DMS53 (cell line): ENCODE measurements at regions not wholly inside any gene's neighbourhood (a gene's known extent, or its start where the extent isn't known, plus 50 kb on each side); places are given as distances from the start of the nearest gene placed in this dataset.
"Not testable (repeated sequence)": the region's sequence is repeated elsewhere in the genome, so short reads cannot be mapped to it uniquely, and the experiment has no call there.

Experiments used
- DNase-seq: peaks from one replicate; lab custom pipeline; 2025; lab: John Stamatoyannopoulos, UW

GRCh38 chr1:96074876-96075577 lies 646.6 kb upstream of the PTBP2 start:
- no peak for DNase-seq

GRCh38 chr1:96075704-96076455 lies 645.7 kb upstream of the PTBP2 start:
- DNase-seq = peak; percentile 65

- peak; percentile 24 for DNase-seq
Observed at GRCh38 chr1:96076589-96076988, 645.0 kb upstream of the PTBP2 start.

GRCh38 chr1:96079581-96079980 lies 642.0 kb upstream of the PTBP2 start:
- no peak for DNase-seq

- peak; percentile 18 for DNase-seq
Observed at GRCh38 chr1:96080925-96081324, 640.7 kb upstream of the PTBP2 start.

GRCh38 chr1:96087719-96088118 lies 633.9 kb upstream of the PTBP2 start:
- no peak for DNase-seq

- no peak for DNase-seq
Observed at GRCh38 chr1:96090134-96090533, 631.5 kb upstream of the PTBP2 start.

- DNase-seq = no peak
Observed at GRCh38 chr1:96095849-96096612, 625.6 kb upstream of the PTBP2 start.

- no peak for DNase-seq
Observed at GRCh38 chr1:96096613-96097321, 624.8 kb upstream of the PTBP2 start.

GRCh38 chr1:96104506-96104905 lies 617.1 kb upstream of the PTBP2 start:
- no peak for DNase-seq

GRCh38 chr1:96104906-96105305 lies 616.7 kb upstream of the PTBP2 start:
- no peak for DNase-seq

GRCh38 chr1:96116731-96117130 lies 604.9 kb upstream of the PTBP2 start:
- no peak for DNase-seq

- no peak for DNase-seq
Observed at GRCh38 chr1:96130432-96130831, 591.2 kb upstream of the PTBP2 start.

- DNase-seq = no peak
Observed at GRCh38 chr1:96144636-96145035, 576.9 kb upstream of the PTBP2 start.

- DNase-seq = no peak
Observed at GRCh38 chr1:96145492-96145891, 576.1 kb upstream of the PTBP2 start.

GRCh38 chr1:96152957-96153356 lies 568.6 kb upstream of the PTBP2 start:
- not testable (repeated sequence) for DNase-seq

GRCh38 chr1:96157101-96157500 lies 564.5 kb upstream of the PTBP2 start:
- DNase-seq = no peak

GRCh38 chr1:96159379-96159778 lies 562.2 kb upstream of the PTBP2 start:
- DNase-seq = no peak

GRCh38 chr1:96164053-96164452 lies 557.5 kb upstream of the PTBP2 start:
- DNase-seq = no peak

- DNase-seq = no peak
Observed at GRCh38 chr1:96178053-96178452, 543.5 kb upstream of the PTBP2 start.

- no peak for DNase-seq
Observed at GRCh38 chr1:96183485-96183884, 538.1 kb upstream of the PTBP2 start.

- DNase-seq = no peak
Observed at GRCh38 chr1:96183928-96184327, 537.7 kb upstream of the PTBP2 start.
